AG09309 (cell line): ENCODE measurements at regions not wholly inside any gene's neighbourhood (a gene's known extent, or its start where the extent isn't known, plus 50 kb on each side); places are given as distances from the start of the nearest gene placed in this dataset.

ENCODE experiments used
- DNase-seq: peaks from one replicate; pipeline ENCODE4 v3.0.0-alpha.2; 2010; ENCODE audit warnings: low read depth
- H3K4me3 ChIP-seq: 2 replicates; pipeline ENCODE4 v1.5.1; 2011; ENCODE audit warnings: mild to moderate bottlenecking, low read depth, low read length, moderate library complexity; ENCODE audit not compliant: control insufficient read depth
- TF ChIP-seq, protein P1 (sequence below): IDR thresholded peaks from 2 replicates; pipeline ENCODE4 v1.5.1; 2011; ENCODE audit warnings: mild to moderate bottlenecking, low read depth, low read length, inconsistent platforms; ENCODE audit not compliant: insufficient read depth, control insufficient read depth; ENCODE audit errors: missing control alignments

- TF ChIP-seq, protein P1, sequence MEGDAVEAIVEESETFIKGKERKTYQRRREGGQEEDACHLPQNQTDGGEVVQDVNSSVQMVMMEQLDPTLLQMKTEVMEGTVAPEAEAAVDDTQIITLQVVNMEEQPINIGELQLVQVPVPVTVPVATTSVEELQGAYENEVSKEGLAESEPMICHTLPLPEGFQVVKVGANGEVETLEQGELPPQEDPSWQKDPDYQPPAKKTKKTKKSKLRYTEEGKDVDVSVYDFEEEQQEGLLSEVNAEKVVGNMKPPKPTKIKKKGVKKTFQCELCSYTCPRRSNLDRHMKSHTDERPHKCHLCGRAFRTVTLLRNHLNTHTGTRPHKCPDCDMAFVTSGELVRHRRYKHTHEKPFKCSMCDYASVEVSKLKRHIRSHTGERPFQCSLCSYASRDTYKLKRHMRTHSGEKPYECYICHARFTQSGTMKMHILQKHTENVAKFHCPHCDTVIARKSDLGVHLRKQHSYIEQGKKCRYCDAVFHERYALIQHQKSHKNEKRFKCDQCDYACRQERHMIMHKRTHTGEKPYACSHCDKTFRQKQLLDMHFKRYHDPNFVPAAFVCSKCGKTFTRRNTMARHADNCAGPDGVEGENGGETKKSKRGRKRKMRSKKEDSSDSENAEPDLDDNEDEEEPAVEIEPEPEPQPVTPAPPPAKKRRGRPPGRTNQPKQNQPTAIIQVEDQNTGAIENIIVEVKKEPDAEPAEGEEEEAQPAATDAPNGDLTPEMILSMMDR: no peak
- DNase-seq: no peak
- H3K4me3 ChIP-seq: no peak overlapping the region
Measured at GRCh38 chr6:133026705-133027104, 212.3 kb downstream of the RPS12 start.

- DNase-seq: no peak
- TF ChIP-seq, protein P1: no peak
- H3K4me3 ChIP-seq: no peak overlapping the region
Measured at GRCh38 chr6:133033263-133033662, 207.9 kb upstream of the EYA4 start.

- no peak for DNase-seq
- H3K4me3 ChIP-seq: no peak overlapping the region
- TF ChIP-seq, protein P1: no peak
Measured at GRCh38 chr6:133034509-133035206, 206.5 kb upstream of the EYA4 start.

GRCh38 chr6:133040094-133040802 lies 200.9 kb upstream of the EYA4 start:
- TF ChIP-seq, protein P1: peak; percentile 49
- DNase-seq: no peak
- no peak overlapping the region for H3K4me3 ChIP-seq

- TF ChIP-seq, protein P1: no peak
- no peak overlapping the region for H3K4me3 ChIP-seq
- no peak for DNase-seq
Measured at GRCh38 chr6:133040803-133041419, 200.2 kb upstream of the EYA4 start.

- TF ChIP-seq, protein P1: no peak
- H3K4me3 ChIP-seq: no peak overlapping the region
- no peak for DNase-seq
Measured at GRCh38 chr6:133042550-133043120, 198.5 kb upstream of the EYA4 start.
